ENCODE measurements at regions not wholly inside any gene's neighbourhood (a gene's known extent, or its start where the extent isn't known, plus 50 kb on each side); places are given as distances from the start of the nearest gene placed in this dataset.
A peak's percentile ranks its signal among the peaks of the same experiment; 100 is the strongest.
"Not testable (repeated sequence)": the region's sequence is repeated elsewhere in the genome, so short reads cannot be mapped to it uniquely, and the experiment has no call there.

GRCh38 chr7:1348823-1349335, 110.4 kb downstream of the MICALL2 start:
- no peaks in the 10 kb centered on the region for H3K9me3 Mint-ChIP-seq (ENCODE audit: low read depth)
- CTCF ChIA-PET, result no interaction called here
- DNase-seq (no peak), ATAC-seq (no peak)
- H3K36me3 Mint-ChIP-seq, result no peaks in the 10 kb centered on the region
- no peak overlapping the region for H3K27ac Mint-ChIP-seq
- H3K27me3 Mint-ChIP-seq, result no peaks in the 10 kb centered on the region
- no peaks in the 10 kb centered on the region for H3K4me1 Mint-ChIP-seq
- no peak overlapping the region for H3K4me3 Mint-ChIP-seq

DNA sequence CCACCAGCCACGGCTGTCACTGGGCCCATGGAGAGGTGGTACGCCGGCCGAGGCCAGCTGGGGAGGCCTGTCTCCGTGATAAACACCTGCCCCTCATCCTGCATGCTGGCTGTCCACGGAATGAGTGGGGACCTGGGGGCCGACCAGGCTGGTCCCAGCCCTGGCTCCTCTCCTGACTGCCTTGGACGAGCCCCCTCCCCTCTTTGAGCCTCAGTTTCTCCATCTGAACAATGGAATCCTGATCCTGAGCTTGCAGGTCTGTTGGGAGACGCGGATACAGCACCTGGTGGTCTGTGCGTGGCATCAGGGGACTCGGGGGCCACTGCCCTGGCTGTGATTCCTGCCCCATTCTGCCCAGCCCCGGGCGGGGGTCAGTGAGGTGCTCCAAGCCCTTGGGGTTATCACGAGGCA, 109.9 kb downstream of the MICALL2 start:
- H3K36me3 Mint-ChIP-seq, result no peaks in the 10 kb centered on the region
- H3K4me3 Mint-ChIP-seq, result no peak overlapping the region
- no peak for ATAC-seq

GRCh38 chr7:1351881-1352625, 107.2 kb downstream of the MICALL2 start:
- Mint-ChIP-seq H3K4me3 (no peak overlapping the region), H3K36me3 (no peaks in the 10 kb centered on the region), H3K27me3 (no peaks in the 10 kb centered on the region), H3K9me3 (ENCODE audit: low read depth) (peaks cover 3% of the 10 kb centered on the region), H3K27ac (no peak overlapping the region), H3K4me1 (no peaks in the 10 kb centered on the region)
- DNase-seq (no peak), ATAC-seq (no peak)
- CTCF ChIA-PET, result no interaction called here

More for the DNA sequence above, 109.9 kb downstream of the MICALL2 start:
- CTCF ChIA-PET, result no interaction called here
- DNase-seq, result no peak
- Mint-ChIP-seq H3K9me3 (ENCODE audit: low read depth) (no peaks in the 10 kb centered on the region), H3K27ac (no peak overlapping the region), H3K4me1 (no peaks in the 10 kb centered on the region), H3K27me3 (no peaks in the 10 kb centered on the region)

DNA sequence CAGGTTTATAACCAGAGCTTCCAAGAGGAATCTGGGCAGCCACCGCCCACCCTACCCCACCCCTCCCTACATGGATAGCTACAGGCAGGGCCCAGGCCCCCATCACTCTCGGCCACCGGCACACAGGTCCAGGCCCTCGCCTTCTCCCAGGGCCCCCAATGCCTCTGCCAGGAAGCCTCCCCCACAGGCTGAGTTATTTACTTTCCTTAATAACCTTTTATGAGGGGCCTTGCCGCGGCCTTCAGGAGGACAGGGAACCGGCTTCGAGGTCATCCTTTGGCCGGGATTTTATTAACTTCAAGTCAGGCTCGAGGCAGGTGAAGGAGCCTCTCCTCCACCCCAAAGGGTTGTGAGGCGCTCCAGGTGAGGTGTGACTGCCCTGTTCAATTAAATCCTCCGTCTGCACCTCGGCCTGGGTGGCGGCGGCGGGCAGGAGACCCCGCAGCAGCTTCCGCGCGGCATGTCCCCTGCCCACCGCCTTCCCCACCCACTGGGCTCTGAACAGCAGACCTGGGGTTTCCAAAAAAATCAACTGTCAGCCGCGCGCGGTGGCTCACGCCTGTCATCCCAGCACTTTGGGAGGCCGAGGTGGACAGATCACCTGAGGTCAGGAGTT, 106.5 kb downstream of the MICALL2 start:
- Mint-ChIP-seq H3K4me1 (no peaks in the 10 kb centered on the region), H3K27ac (no peak overlapping the region), H3K4me3 (no peak overlapping the region), H3K36me3 (no peaks in the 10 kb centered on the region), H3K27me3 (no peaks in the 10 kb centered on the region), H3K9me3 (ENCODE audit: low read depth) (peaks cover 3% of the 10 kb centered on the region)
- CTCF ChIA-PET, result no interaction called here
- DNase-seq (no peak), ATAC-seq (no peak)

GRCh38 chr7:1354661-1355567, 104.4 kb downstream of the MICALL2 start:
- CTCF ChIA-PET, result no interaction called here
- no peaks in the 10 kb centered on the region for H3K36me3 Mint-ChIP-seq
- no peaks in the 10 kb centered on the region for H3K4me1 Mint-ChIP-seq
- no peak overlapping the region for H3K27ac Mint-ChIP-seq
- H3K27me3 Mint-ChIP-seq, result no peaks in the 10 kb centered on the region
- ATAC-seq (no peak), DNase-seq (no peak)
- H3K9me3 Mint-ChIP-seq (ENCODE audit: low read depth), result peaks cover 3% of the 10 kb centered on the region
- no peak overlapping the region for H3K4me3 Mint-ChIP-seq

GRCh38 chr7:1355568-1356340, 103.5 kb downstream of the MICALL2 start:
- H3K4me3 Mint-ChIP-seq, result no peak overlapping the region
- ATAC-seq (no peak), DNase-seq (no peak)
- H3K9me3 Mint-ChIP-seq (ENCODE audit: low read depth), result peaks cover 3% of the 10 kb centered on the region
- no peak overlapping the region for H3K27ac Mint-ChIP-seq
- no peaks in the 10 kb centered on the region for H3K27me3 Mint-ChIP-seq
- H3K36me3 Mint-ChIP-seq, result no peaks in the 10 kb centered on the region
- CTCF ChIA-PET, result no interaction called here
- H3K4me1 Mint-ChIP-seq, result no peaks in the 10 kb centered on the region

GRCh38 chr7:1356853-1357252, 102.4 kb downstream of the MICALL2 start:
- CTCF ChIA-PET; H3K9me3 Mint-ChIP-seq (ENCODE audit: low read depth); H3K4me3 Mint-ChIP-seq; DNase-seq; H3K27me3 Mint-ChIP-seq; ATAC-seq; H3K36me3 Mint-ChIP-seq; H3K4me1 Mint-ChIP-seq; H3K27ac Mint-ChIP-seq: not testable (repeated sequence)

- H3K4me3 Mint-ChIP-seq; H3K9me3 Mint-ChIP-seq (ENCODE audit: low read depth); H3K27me3 Mint-ChIP-seq; H3K36me3 Mint-ChIP-seq; H3K4me1 Mint-ChIP-seq; CTCF ChIA-PET; H3K27ac Mint-ChIP-seq; DNase-seq; ATAC-seq: not testable (repeated sequence)
Observed at GRCh38 chr7:1357260-1357600, 102.0 kb downstream of the MICALL2 start.

GRCh38 chr7:1357601-1358271, 101.5 kb downstream of the MICALL2 start:
- Mint-ChIP-seq H3K36me3 (no peaks in the 10 kb centered on the region), H3K4me3 (no peak overlapping the region), H3K9me3 (ENCODE audit: low read depth) (peaks cover 3% of the 10 kb centered on the region), H3K27ac (no peak overlapping the region), H3K27me3 (no peaks in the 10 kb centered on the region), H3K4me1 (no peaks in the 10 kb centered on the region)
- CTCF ChIA-PET, result no interaction called here
- DNase-seq (no peak), ATAC-seq (peak; percentile 16)

DNA sequence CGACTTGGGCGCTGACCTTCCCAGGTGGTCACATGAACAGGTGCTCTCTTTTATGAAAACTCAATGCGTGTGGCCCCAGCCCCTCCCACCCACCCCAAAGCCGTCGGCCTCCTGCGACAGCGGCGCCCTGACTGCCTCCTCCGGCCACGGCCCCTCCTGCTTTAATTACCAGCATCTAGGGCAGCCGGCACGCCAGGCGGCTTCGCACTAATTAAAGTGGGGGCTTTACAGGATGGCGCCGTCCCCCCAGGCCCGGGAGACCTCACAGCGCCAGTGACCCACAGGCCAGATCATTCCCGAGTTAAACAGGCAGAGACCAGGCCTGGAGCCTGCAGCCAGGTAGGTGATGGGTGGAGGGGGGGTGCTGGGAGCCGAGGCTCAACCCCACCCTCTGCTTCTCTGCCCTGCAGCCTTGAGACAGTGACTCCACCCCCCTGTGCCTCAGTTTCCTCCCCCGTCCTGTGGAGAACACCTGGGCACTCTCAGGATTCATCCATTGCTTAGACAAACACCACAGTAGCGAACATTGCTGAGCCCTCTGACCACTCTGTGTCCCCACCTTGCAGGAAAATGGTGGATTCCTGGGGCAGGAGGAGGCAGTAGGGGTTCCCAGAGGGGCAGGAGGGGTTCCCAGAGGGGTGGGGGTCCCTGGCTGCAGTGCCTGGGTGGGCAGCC, 100.8 kb downstream of the MICALL2 start:
- Mint-ChIP-seq H3K27ac (no peak overlapping the region), H3K4me1 (no peaks in the 10 kb centered on the region), H3K27me3 (no peaks in the 10 kb centered on the region), H3K9me3 (ENCODE audit: low read depth) (peaks cover 3% of the 10 kb centered on the region), H3K4me3 (no peak overlapping the region), H3K36me3 (no peaks in the 10 kb centered on the region)
- CTCF ChIA-PET, result interaction anchor here (1.2 kb wide), 1 partner anchor 74 kb away, joined by 3 read pairs; no protein-coding TSS in a partner anchor
- ATAC-seq (no peak), DNase-seq (no peak)

DNA sequence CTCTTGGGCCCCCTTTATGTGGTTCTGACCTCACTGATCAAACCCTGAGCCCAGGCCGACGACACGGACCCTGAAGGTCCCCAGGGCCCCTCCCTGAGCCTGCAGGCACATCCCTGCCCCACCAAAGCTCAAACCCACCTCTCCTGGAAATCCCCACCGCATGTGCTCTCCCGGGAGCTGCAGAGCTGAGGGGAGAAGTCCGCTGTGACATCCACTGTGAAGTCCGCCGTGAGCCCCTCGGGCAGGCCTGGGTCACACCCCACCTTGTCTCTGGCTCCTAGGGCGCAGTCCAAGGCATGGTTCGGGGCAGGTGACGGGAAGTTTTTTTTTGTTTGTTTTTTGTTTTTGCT, 100.2 kb downstream of the MICALL2 start:
- no peaks in the 10 kb centered on the region for H3K36me3 Mint-ChIP-seq
- H3K9me3 Mint-ChIP-seq (ENCODE audit: low read depth), result peaks cover 3% of the 10 kb centered on the region
- DNase-seq, result no peak
- H3K27ac Mint-ChIP-seq, result no peak overlapping the region
- H3K4me3 Mint-ChIP-seq, result no peak overlapping the region
- no peaks in the 10 kb centered on the region for H3K4me1 Mint-ChIP-seq
- ATAC-seq, result no peak
- no peaks in the 10 kb centered on the region for H3K27me3 Mint-ChIP-seq
- CTCF ChIA-PET, result interaction anchor here (1.2 kb wide), 1 partner anchor 74 kb away, joined by 3 read pairs; no protein-coding TSS in a partner anchor

DNA sequence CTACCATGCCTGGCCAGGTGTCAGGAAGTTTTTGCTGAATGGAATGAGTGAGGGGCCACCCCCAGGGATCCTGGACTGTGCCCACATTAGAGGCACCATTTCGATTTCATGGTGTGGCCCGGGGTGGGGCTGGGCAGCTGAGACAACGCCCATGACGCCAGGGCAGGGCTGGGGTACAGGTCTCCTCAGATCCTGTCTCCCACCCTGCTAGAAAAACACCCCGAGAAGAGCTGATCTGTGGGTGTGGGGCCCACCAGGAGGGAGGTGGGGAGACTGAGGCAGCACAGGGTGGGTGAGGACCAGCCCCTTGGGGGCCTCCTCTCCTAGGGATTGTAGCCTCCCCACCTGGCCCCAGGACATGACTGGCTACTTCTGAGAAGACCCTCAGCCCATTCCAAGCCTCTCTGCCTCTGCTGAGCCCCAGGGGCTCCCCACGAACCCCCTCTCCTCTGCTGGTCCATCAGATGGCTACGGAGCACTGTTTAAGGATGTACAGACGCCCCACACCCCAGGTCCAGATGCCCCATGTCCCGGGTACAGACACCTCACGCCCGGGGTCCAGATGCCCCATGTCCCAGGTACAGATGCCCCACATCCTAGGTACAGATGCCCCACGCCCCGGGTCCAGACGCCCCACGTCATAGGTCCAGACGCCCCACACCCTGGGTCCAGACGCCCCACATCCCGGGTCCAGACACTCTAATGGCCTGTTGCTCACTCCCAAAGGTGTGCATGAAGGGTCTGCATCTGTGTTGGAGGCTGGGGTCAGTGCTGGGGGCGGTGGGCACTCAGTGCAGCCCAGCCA, 99.4 kb downstream of the MICALL2 start:
- Mint-ChIP-seq H3K4me3 (no peak overlapping the region), H3K9me3 (ENCODE audit: low read depth) (peaks cover 3% of the 10 kb centered on the region), H3K4me1 (no peaks in the 10 kb centered on the region), H3K27me3 (no peaks in the 10 kb centered on the region), H3K27ac (no peak overlapping the region), H3K36me3 (no peaks in the 10 kb centered on the region)
- CTCF ChIA-PET, result interaction anchor here (1.2 kb wide), 1 partner anchor 73 kb away, joined by 3 read pairs; no protein-coding TSS in a partner anchor
- DNase-seq (no peak), ATAC-seq (no peak)
